ENCODE measurements at regions not wholly inside any gene's neighbourhood (a gene's known extent, or its start where the extent isn't known, plus 50 kb on each side); places are given as distances from the start of the nearest gene placed in this dataset.
"Not testable (repeated sequence)": the region's sequence is repeated elsewhere in the genome, so short reads cannot be mapped to it uniquely, and the experiment has no call there.

- DNase-seq: no peak
Measured at GRCh38 chr6:15827496-15828255, 164.8 kb upstream of the DTNBP1 start.

GRCh38 chr6:15826814-15827318 lies 164.0 kb upstream of the DTNBP1 start:
- DNase-seq: no peak

- DNase-seq: no peak
Measured at GRCh38 chr6:15825332-15825930, 162.6 kb upstream of the DTNBP1 start.

GRCh38 chr6:15824811-15825210 lies 162.0 kb upstream of the DTNBP1 start:
- DNase-seq: peak; percentile 84

- DNase-seq: no peak
Measured at GRCh38 chr6:15823838-15824414, 161.1 kb upstream of the DTNBP1 start.

GRCh38 chr6:15822835-15823234 lies 160.0 kb upstream of the DTNBP1 start:
- DNase-seq: no peak

GRCh38 chr6:15819841-15820240 lies 157.0 kb upstream of the DTNBP1 start:
- no peak for DNase-seq

- DNase-seq: no peak
Measured at GRCh38 chr6:15819226-15819625, 156.4 kb upstream of the DTNBP1 start.

- no peak for DNase-seq
Measured at GRCh38 chr6:15818491-15818890, 155.7 kb upstream of the DTNBP1 start.

GRCh38 chr6:15818044-15818443 lies 155.2 kb upstream of the DTNBP1 start:
- DNase-seq: no peak

- peak; percentile 93 for DNase-seq
Measured at GRCh38 chr6:15817100-15817499, 154.3 kb upstream of the DTNBP1 start.

GRCh38 chr6:15816661-15817060 lies 153.8 kb upstream of the DTNBP1 start:
- no peak for DNase-seq

GRCh38 chr6:15813698-15814097 lies 150.9 kb upstream of the DTNBP1 start:
- DNase-seq: not testable (repeated sequence)

- DNase-seq: peak; percentile 14
Measured at GRCh38 chr6:15811107-15811506, 148.3 kb upstream of the DTNBP1 start.

- peak; percentile 71 for DNase-seq
Measured at GRCh38 chr6:15810618-15811017, 147.8 kb upstream of the DTNBP1 start.

GRCh38 chr6:15809367-15809766 lies 146.5 kb upstream of the DTNBP1 start:
- no peak for DNase-seq

GRCh38 chr6:15804164-15805154 lies 141.6 kb upstream of the DTNBP1 start:
- DNase-seq: peak; percentile 19

- DNase-seq: no peak
Measured at GRCh38 chr6:15802466-15802865, 139.6 kb upstream of the DTNBP1 start.

GRCh38 chr6:15801912-15802311 lies 139.1 kb upstream of the DTNBP1 start:
- no peak for DNase-seq

GRCh38 chr6:15800841-15801617 lies 138.2 kb upstream of the DTNBP1 start:
- no peak for DNase-seq

- peak; percentile 92 for DNase-seq
Measured at GRCh38 chr6:15798533-15799255, 135.9 kb upstream of the DTNBP1 start.

Data from NCI-H82 (cell line).